ENCODE measurements at regions not wholly inside any gene's neighbourhood (a gene's known extent, or its start where the extent isn't known, plus 50 kb on each side); places are given as distances from the start of the nearest gene placed in this dataset.
A peak's percentile ranks its signal among the peaks of the same experiment; 100 is the strongest.

DNA sequence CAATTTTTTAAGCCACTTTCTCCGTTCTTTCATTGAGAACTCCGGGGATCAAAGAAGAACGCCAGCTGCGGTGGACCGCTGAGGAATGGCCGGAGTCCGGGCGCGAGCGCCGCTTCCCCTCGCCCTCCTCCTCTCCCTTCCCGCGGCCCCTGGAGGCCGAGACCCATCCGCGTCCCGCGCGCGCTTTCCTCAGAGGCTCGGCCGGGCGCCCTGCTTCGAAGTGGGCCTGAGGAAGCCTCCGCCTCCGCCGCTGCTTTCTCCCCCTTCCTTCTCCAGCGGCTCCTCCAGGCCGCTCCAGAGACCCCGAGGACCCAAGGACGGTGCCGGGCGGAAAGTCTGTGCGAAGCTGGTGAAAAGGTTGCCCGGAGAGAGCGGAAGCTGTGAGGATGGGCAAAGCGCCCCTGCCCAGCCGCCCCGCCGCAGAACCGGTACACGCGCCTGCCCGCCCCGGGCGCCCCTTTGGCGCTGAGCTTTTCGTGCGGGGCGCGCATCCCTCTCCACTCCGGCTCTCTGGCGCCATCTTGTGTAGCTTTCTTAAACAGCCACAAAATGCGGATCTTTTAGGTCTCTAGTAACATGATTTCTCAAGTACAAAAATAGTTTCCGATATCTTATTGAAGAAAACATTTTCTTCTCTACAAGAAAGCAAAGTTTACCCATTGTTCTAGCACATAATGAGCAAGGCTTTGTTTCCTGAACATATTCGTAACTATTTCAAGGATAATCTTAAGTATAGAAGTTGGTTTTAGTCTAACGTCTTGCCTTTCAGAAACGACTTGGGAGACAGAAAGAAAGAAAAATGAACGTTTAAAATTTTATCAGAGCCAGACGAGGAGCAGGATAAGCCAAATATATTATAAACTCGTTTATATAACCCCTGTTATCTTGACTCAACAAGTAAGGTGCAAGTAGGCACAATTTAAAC is 59.2 kb upstream of the FAM174B start:
- TF ChIP-seq, protein P1, sequence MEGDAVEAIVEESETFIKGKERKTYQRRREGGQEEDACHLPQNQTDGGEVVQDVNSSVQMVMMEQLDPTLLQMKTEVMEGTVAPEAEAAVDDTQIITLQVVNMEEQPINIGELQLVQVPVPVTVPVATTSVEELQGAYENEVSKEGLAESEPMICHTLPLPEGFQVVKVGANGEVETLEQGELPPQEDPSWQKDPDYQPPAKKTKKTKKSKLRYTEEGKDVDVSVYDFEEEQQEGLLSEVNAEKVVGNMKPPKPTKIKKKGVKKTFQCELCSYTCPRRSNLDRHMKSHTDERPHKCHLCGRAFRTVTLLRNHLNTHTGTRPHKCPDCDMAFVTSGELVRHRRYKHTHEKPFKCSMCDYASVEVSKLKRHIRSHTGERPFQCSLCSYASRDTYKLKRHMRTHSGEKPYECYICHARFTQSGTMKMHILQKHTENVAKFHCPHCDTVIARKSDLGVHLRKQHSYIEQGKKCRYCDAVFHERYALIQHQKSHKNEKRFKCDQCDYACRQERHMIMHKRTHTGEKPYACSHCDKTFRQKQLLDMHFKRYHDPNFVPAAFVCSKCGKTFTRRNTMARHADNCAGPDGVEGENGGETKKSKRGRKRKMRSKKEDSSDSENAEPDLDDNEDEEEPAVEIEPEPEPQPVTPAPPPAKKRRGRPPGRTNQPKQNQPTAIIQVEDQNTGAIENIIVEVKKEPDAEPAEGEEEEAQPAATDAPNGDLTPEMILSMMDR (IDR thresholded peaks at IDR 0.05): peak; percentile 97
- no peak for TF ChIP-seq ZFX (IDR thresholded peaks at IDR 0.05; ENCODE audit: borderline replicate concordance)
- H3K27ac ChIP-seq: no peak overlapping the region

DNA sequence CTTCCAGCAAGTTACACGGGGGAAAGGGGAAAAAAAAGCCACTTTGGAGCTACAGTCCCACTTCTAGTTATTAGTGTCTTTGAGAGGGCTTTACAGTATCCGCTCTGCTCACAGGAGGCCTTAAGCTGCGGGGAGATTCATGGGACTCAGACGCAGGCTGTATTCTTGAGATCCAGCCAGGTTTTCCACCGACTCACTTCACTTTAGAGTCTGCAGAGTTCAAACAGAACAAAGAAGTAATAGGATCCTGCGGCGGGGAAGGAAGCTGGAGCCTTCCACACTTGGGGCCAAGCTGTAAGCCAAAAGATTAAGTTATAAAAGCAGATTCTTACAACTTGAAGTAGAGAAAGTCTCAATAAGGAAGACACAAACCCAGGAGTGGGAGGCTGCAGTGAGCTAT is 60.2 kb upstream of the FAM174B start:
- TF ChIP-seq, protein P1 (IDR thresholded peaks at IDR 0.05): no peak
- TF ChIP-seq ZFX (IDR thresholded peaks at IDR 0.05; ENCODE audit: borderline replicate concordance): no peak
- H3K27ac ChIP-seq: no peak overlapping the region

DNA sequence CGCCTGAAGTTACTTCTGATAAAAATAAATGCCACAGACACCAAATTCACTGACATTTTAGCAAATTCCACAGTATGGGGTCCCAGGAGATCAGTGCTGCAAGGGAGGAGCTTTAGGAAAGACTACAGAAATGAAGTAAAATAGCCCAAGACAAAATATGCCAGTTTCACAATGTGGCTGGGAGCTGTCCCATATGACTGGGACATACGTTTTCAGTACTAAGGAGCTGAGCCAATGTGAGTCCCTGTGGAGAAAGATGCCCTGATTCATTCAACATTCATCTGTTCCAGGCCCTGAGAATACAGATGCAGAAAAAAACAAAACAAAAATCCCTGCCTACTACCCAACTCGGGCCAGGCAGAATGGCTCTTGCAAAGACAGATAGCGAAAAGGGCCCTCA is 63.4 kb upstream of the FAM174B start:
- TF ChIP-seq, protein P1 (IDR thresholded peaks at IDR 0.05): no peak
- no peak for TF ChIP-seq ZFX (IDR thresholded peaks at IDR 0.05; ENCODE audit: borderline replicate concordance)
- no peak overlapping the region for H3K27ac ChIP-seq

GRCh38 chr15:92724144-92724543 is 68.6 kb upstream of the FAM174B start:
- H3K27ac ChIP-seq: no peak overlapping the region
- no peak for TF ChIP-seq ZFX (IDR thresholded peaks at IDR 0.05; ENCODE audit: borderline replicate concordance)
- TF ChIP-seq, protein P1 (IDR thresholded peaks at IDR 0.05): no peak

DNA sequence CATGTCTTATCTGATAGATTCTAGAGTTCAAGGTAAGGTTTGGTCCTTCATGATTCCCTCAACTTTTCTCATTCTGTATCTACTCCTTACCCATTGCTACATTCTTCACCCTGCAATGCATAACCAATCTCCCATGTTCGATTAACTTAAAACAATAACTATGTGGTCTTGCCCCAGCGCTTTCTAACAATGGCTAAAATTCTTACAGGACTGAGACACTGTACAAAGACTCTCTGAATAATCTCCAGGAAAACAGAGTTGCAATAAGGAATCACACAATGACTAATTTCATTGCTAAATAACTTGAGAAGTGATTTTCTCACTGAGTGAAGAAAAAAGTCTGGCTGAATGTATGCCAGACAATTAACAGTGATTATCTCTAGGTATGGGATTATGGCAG is 69.6 kb upstream of the FAM174B start:
- TF ChIP-seq, protein P1 (IDR thresholded peaks at IDR 0.05): no peak
- no peak for TF ChIP-seq ZFX (IDR thresholded peaks at IDR 0.05; ENCODE audit: borderline replicate concordance)
- H3K27ac ChIP-seq: no peak overlapping the region

DNA sequence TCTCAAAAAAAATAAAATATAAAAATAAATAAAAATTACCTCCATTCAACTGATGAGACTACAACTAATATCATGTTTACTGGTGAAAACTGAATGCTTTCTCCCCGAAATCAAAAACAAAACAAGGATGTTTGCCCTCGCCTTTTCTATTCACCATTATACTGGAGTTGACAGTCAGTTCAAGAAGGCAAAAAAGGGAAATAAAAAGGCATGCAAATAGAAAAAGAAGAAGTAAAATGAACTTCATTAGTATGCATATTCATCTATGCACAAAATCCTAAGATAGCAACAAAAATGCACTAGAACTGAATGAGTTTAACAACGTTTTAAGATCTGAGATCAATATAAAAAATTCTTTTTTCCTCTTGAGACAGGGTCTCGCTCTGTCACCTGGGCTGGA is 72.7 kb upstream of the FAM174B start:
- no peak for TF ChIP-seq ZFX (IDR thresholded peaks at IDR 0.05; ENCODE audit: borderline replicate concordance)
- TF ChIP-seq, protein P1 (IDR thresholded peaks at IDR 0.05): no peak
- no peak overlapping the region for H3K27ac ChIP-seq

All from 22Rv1 (cell line).